ENCODE measurements at regions not wholly inside any gene's neighbourhood (a gene's known extent, or its start where the extent isn't known, plus 50 kb on each side); places are given as distances from the start of the nearest gene placed in this dataset.

GRCh38 chr14:82238649-82239048 lies 705.0 kb upstream of the SEL1L start:
- no peaks in the 10 kb centered on the region for H3K27me3 Mint-ChIP-seq
- no peak overlapping the region for H3K4me3 Mint-ChIP-seq
- no peak for DNase-seq
- H3K4me1 Mint-ChIP-seq, result no peaks in the 10 kb centered on the region
- H3K27ac Mint-ChIP-seq, result no peak overlapping the region
- no peak for ATAC-seq (replicated peaks)
- no peaks in the 10 kb centered on the region for H3K36me3 Mint-ChIP-seq
- peaks cover 5 to 8% of the 10 kb centered on the region in 2 donors for H3K9me3 Mint-ChIP-seq

DNA sequence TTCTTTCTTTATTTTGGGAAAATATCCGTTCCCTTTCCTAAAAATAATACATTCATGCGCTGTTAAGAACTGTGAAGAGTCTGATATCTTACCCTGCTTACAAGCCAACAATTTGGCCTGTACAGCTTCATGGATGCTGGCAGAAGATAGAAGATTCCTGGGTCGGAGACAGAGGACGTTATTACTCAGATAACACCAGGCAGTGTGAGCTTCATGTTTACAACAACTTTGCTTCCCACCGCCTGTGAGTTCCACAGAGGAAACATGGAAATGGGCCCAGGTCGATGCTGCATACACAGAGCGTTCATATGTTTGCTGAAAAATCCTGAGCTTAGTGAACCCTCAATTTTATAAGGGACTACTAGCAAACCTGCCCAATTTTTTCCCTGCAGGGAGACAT lies 705.6 kb upstream of the SEL1L start:
- Mint-ChIP-seq H3K27me3 (no peaks in the 10 kb centered on the region), H3K36me3 (no peaks in the 10 kb centered on the region), H3K27ac (no peak overlapping the region), H3K9me3 (peaks cover 5 to 8% of the 10 kb centered on the region in 2 donors), H3K4me3 (no peak overlapping the region), H3K4me1 (no peaks in the 10 kb centered on the region)
- no peak for DNase-seq
- no peak for ATAC-seq (replicated peaks)

DNA sequence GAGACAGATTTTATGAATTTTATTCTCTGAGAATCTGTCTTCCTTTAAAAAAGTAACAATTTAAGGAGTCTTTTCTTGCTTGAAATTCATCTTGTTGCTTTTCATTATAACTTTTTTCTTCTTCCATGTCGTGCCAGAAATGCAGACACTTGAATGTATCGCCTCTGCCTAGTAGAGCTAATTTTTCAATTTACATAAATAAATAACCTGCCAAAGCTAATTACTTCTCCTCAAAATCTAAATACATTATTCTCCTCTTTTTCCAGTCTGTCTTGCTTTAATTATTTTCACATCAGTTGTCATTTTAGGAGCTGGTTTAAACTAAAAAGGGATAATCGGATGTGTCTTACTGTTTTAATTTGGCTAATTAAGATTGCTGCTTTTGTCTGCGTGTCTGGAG lies 711.1 kb upstream of the SEL1L start:
- no peaks in the 10 kb centered on the region for H3K27me3 Mint-ChIP-seq
- no peak overlapping the region for H3K4me3 Mint-ChIP-seq
- no peak for ATAC-seq (replicated peaks)
- H3K27ac Mint-ChIP-seq, result no peak overlapping the region
- no peak for DNase-seq
- no peaks in the 10 kb centered on the region for H3K4me1 Mint-ChIP-seq
- H3K36me3 Mint-ChIP-seq, result no peaks in the 10 kb centered on the region
- H3K9me3 Mint-ChIP-seq, result peaks cover 4 to 7% of the 10 kb centered on the region in 2 donors

- Mint-ChIP-seq H3K9me3 (peaks cover 8% of the 10 kb centered on the region in 2 donors), H3K36me3 (no peaks in the 10 kb centered on the region), H3K4me1 (peaks cover 0 to 2% of the 10 kb centered on the region in 2 donors), H3K27me3 (no peaks in the 10 kb centered on the region), H3K27ac (no peak overlapping the region), H3K4me3 (no peak overlapping the region)
- ATAC-seq (replicated peaks) (no peak), DNase-seq (no peak)
Measured at GRCh38 chr14:82251494-82251893, 717.8 kb upstream of the SEL1L start.

DNA sequence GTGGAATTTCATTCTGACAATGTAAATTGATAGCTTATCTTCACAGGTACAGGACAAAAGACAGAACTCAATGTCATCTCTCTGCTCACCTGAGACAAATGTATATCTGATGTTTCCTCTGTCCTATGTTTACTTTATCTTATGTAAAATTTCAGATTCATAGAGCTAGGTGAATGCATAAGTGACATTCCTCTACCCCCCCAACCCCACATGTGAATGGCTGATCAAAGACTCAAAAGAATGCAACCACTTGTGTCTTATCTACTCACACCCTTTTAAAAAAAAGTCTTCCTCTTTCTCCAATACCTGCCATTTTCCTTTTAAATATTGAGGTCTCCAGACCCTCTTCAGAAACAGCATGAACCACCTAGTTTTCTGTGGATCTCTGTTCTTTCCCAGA lies 736.6 kb upstream of the SEL1L start:
- Mint-ChIP-seq H3K9me3 (no peaks in the 10 kb centered on the region), H3K4me3 (no peak overlapping the region)
- no peak for DNase-seq

DNA sequence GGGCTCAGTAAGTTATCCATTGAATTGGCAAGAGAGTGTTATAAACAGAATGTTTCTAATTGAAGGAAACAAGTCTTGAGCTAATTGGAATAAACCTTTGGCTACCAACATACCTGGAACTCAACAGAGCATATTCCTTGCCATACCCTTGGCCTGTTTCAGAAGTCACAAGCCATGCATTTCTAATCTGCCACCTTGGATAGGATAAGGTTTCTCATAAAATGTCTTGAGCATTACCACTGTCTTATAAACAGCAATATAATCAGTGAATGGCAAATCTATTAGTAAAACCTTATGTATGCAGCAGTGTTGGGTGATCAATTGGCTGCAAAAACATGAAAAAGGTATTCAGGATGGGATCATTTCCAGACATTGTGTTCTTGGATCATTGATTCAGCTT lies 765.2 kb upstream of the SEL1L start:
- ATAC-seq (replicated peaks) (no peak), DNase-seq (no peak)
- no peaks in the 10 kb centered on the region for H3K4me1 Mint-ChIP-seq
- H3K27ac Mint-ChIP-seq, result no peak overlapping the region
- no peaks in the 10 kb centered on the region for H3K9me3 Mint-ChIP-seq
- H3K4me3 Mint-ChIP-seq, result no peak overlapping the region
- no peaks in the 10 kb centered on the region for H3K36me3 Mint-ChIP-seq
- no peaks in the 10 kb centered on the region for H3K27me3 Mint-ChIP-seq

More for the DNA sequence above, 736.6 kb upstream of the SEL1L start:
- ATAC-seq (replicated peaks), result no peak
- Mint-ChIP-seq H3K27me3 (no peaks in the 10 kb centered on the region), H3K27ac (no peak overlapping the region), H3K36me3 (no peaks in the 10 kb centered on the region), H3K4me1 (no peaks in the 10 kb centered on the region)

GRCh38 chr14:82309199-82309598 lies 775.5 kb upstream of the SEL1L start:
- H3K27ac Mint-ChIP-seq, result no peak overlapping the region
- ATAC-seq (replicated peaks), result no peak
- H3K9me3 Mint-ChIP-seq, result peaks cover 12 to 17% of the 10 kb centered on the region in 2 donors
- DNase-seq, result no peak
- H3K4me3 Mint-ChIP-seq, result no peak overlapping the region
- no peaks in the 10 kb centered on the region for H3K36me3 Mint-ChIP-seq
- H3K27me3 Mint-ChIP-seq, result no peaks in the 10 kb centered on the region
- H3K4me1 Mint-ChIP-seq, result no peaks in the 10 kb centered on the region

DNA sequence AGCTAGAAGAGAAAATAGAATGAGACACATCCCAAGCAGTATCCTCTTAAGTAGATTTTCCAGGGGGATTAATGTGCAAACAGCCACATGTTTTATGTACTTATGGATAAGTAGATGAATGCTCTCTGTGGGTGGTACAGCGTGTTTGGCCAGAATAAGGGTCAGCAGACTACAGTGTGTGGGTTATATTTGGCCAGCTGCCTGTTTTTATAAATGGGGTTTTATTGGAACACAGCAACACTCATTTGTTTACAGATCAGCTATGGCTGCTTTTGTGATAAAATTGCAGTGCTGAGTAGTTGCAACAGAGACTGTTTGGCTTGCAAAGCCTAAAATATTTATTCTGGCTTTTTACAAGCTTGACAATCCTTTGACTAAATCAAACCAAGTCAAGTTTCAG lies 780.2 kb upstream of the SEL1L start:
- Mint-ChIP-seq H3K36me3 (no peaks in the 10 kb centered on the region), H3K9me3 (peaks cover 1 to 15% of the 10 kb centered on the region in 2 donors), H3K4me1 (no peaks in the 10 kb centered on the region), H3K27ac (no peak overlapping the region), H3K27me3 (no peaks in the 10 kb centered on the region), H3K4me3 (no peak overlapping the region)
- no peak for DNase-seq
- ATAC-seq (replicated peaks), result no peak

- Mint-ChIP-seq H3K27me3 (no peaks in the 10 kb centered on the region), H3K4me1 (no peaks in the 10 kb centered on the region), H3K4me3 (no peak overlapping the region), H3K27ac (no peak overlapping the region), H3K36me3 (no peaks in the 10 kb centered on the region), H3K9me3 (peaks cover 9 to 10% of the 10 kb centered on the region in 2 donors)
- ATAC-seq (replicated peaks) (no peak), DNase-seq (no peak)
Measured at GRCh38 chr14:82328442-82328841, 794.8 kb upstream of the SEL1L start.

- ATAC-seq (replicated peaks), result no peak
- no peaks in the 10 kb centered on the region for H3K27me3 Mint-ChIP-seq
- H3K4me1 Mint-ChIP-seq, result no peaks in the 10 kb centered on the region
Measured at GRCh38 chr14:82341261-82341810, 807.7 kb upstream of the SEL1L start.

GRCh38 chr14:82342596-82342995 lies 808.9 kb upstream of the SEL1L start:
- Mint-ChIP-seq H3K9me3 (peaks cover 4 to 8% of the 10 kb centered on the region in 2 donors), H3K4me1 (no peaks in the 10 kb centered on the region), H3K27ac (no peak overlapping the region), H3K4me3 (no peak overlapping the region), H3K27me3 (no peaks in the 10 kb centered on the region), H3K36me3 (no peaks in the 10 kb centered on the region)
- DNase-seq, result no peak
- no peak for ATAC-seq (replicated peaks)

More at GRCh38 chr14:82341261-82341810, 807.7 kb upstream of the SEL1L start:
- no peak for DNase-seq
- H3K36me3 Mint-ChIP-seq, result no peaks in the 10 kb centered on the region
- no peak overlapping the region for H3K27ac Mint-ChIP-seq
- H3K9me3 Mint-ChIP-seq, result peaks cover 5 to 8% of the 10 kb centered on the region in 2 donors
- no peak overlapping the region for H3K4me3 Mint-ChIP-seq

GRCh38 chr14:82345184-82345583 lies 811.5 kb upstream of the SEL1L start:
- Mint-ChIP-seq H3K36me3 (no peaks in the 10 kb centered on the region), H3K9me3 (peaks cover 4% of the 10 kb centered on the region in 2 donors), H3K4me3 (no peak overlapping the region), H3K4me1 (no peaks in the 10 kb centered on the region), H3K27me3 (no peaks in the 10 kb centered on the region), H3K27ac (no peak overlapping the region)
- DNase-seq (no peak), ATAC-seq (replicated peaks) (no peak)

- H3K4me1 Mint-ChIP-seq, result no peaks in the 10 kb centered on the region
- no peaks in the 10 kb centered on the region for H3K36me3 Mint-ChIP-seq
- H3K4me3 Mint-ChIP-seq, result no peak overlapping the region
- ATAC-seq (replicated peaks) (no peak), DNase-seq (no peak)
- H3K9me3 Mint-ChIP-seq, result peaks cover 0 to 11% of the 10 kb centered on the region in 2 donors
- no peaks in the 10 kb centered on the region for H3K27me3 Mint-ChIP-seq
- H3K27ac Mint-ChIP-seq, result no peak overlapping the region
Measured at GRCh38 chr14:82354126-82354525, 820.5 kb upstream of the SEL1L start.

- Mint-ChIP-seq H3K36me3 (no peaks in the 10 kb centered on the region), H3K27me3 (no peaks in the 10 kb centered on the region), H3K4me1 (no peaks in the 10 kb centered on the region), H3K9me3 (peaks cover 0 to 8% of the 10 kb centered on the region in 2 donors), H3K4me3 (no peak overlapping the region), H3K27ac (no peak overlapping the region)
- DNase-seq, result no peak
- ATAC-seq (replicated peaks), result no peak
Measured at GRCh38 chr14:82359201-82359600, 825.5 kb upstream of the SEL1L start.

- H3K4me3 Mint-ChIP-seq, result no peak overlapping the region
- no peaks in the 10 kb centered on the region for H3K27me3 Mint-ChIP-seq
- no peak for DNase-seq
- H3K4me1 Mint-ChIP-seq, result no peaks in the 10 kb centered on the region
- H3K9me3 Mint-ChIP-seq, result peaks cover 2 to 3% of the 10 kb centered on the region in 2 donors
- no peaks in the 10 kb centered on the region for H3K36me3 Mint-ChIP-seq
- ATAC-seq (replicated peaks), result no peak
- H3K27ac Mint-ChIP-seq, result no peak overlapping the region
Measured at GRCh38 chr14:82362452-82362851, 828.8 kb upstream of the SEL1L start.

DNA sequence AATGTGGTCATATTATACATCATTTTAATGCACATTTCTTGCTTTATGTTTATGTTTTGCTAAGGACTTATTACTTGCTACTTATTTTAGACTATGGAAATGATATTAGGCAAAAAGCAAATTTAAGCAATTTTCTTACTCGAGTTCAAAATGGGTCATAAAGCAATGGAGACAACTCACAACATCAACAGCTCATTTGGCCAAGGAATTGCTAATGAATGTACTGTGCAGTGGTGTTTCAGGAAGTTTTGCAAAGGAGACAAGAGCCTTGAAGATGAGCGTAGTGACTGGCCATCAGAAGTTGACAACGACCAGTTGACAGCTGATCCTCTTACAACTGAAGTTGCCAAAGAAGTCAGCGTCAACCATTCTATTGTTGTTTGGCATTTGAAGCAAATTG lies 831.8 kb upstream of the SEL1L start:
- Mint-ChIP-seq H3K4me3 (no peak overlapping the region), H3K27me3 (no peaks in the 10 kb centered on the region), H3K4me1 (no peaks in the 10 kb centered on the region), H3K9me3 (peaks cover 0 to 3% of the 10 kb centered on the region in 2 donors), H3K27ac (no peak overlapping the region), H3K36me3 (no peaks in the 10 kb centered on the region)
- ATAC-seq (replicated peaks), result no peak
- no peak for DNase-seq

Data from stimulated activated naive B cell treated with anti-CD40 and anti-IgM and Interleukin-4, amounts not matched to agents 10 μg/mL and 1 μg/mL and 100 μg/mL, for 72 hours (primary cell).